HTR-8/SVneo (cell line): ENCODE measurements at regions not wholly inside any gene's neighbourhood (a gene's known extent, or its start where the extent isn't known, plus 50 kb on each side); places are given as distances from the start of the nearest gene placed in this dataset.
"Not testable (repeated sequence)": the region's sequence is repeated elsewhere in the genome, so short reads cannot be mapped to it uniquely, and the experiment has no call there.

Source experiments
- DNase-seq: peaks from one replicate; pipeline ENCODE4 v3.0.0; 2011; ENCODE audit warnings: low spot score, mixed read lengths; ENCODE audit not compliant: insufficient read length
- FAIRE-seq: peaks from 2 replicates; lab custom pipeline; 2011; peaks lifted over from hg19 to GRCh38; lab: Jason Lieb, UNC

GRCh38 chr4:79223993-79224776, 101.7 kb downstream of the NAA11 start:
- DNase-seq, result no peak
- FAIRE-seq, result no peak

DNA sequence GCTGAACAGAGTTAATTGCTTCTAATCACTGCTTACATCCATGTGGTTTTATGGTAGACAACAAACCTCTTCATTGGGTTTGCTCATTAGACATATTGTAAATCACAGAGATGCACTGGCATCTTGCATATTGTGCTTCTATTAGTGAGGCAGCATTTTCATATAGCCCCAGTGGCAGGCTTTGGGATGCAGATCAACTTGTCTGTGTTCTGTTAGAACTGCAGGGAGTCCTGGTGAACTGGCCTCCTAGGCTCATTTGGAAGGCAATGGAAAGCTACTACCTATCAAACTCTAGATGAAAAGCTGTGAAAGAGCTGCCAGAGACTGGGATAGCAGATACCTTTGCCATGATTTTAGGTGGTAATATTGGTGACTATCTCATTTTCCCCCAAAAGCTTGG, 108.8 kb downstream of the NAA11 start:
- no peak for FAIRE-seq
- no peak for DNase-seq

DNA sequence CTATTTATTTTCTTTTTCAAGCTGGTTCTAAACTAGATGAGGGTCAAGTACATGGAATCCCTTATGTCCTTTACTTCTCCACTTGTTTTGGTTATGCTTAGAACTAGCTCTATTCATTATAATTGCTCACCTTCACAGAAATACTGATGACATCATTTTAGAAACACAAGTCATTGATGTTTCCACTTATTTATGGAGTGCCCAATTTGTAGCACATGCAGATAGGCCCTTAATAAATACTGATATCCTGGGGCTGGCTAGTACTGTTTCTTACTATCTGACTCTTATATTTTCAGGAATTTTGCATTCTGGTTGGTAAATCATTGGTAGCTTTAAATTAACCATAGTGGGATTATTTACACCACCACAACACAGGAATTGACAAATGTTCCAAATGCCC, 112.2 kb downstream of the NAA11 start:
- DNase-seq (no peak), FAIRE-seq (no peak)

DNA sequence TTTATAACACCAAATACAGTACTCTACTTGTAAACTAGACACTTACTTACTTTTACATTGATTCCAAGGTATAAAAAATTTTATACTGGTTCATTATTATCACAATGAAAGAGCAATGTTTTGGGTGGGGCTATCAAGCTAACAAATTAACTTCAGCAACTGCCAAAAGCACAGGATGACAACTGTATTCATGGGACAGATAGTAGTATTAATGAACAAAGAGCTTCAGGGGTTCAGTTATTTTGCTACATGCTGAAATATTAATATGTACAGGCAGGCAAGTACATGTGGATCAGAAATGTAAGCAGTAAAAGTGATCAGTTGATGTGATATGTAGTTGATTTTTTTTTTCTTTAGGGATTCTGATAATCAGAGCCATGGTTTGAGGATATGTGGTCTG, 112.9 kb downstream of the NAA11 start:
- DNase-seq (no peak), FAIRE-seq (no peak)

DNA sequence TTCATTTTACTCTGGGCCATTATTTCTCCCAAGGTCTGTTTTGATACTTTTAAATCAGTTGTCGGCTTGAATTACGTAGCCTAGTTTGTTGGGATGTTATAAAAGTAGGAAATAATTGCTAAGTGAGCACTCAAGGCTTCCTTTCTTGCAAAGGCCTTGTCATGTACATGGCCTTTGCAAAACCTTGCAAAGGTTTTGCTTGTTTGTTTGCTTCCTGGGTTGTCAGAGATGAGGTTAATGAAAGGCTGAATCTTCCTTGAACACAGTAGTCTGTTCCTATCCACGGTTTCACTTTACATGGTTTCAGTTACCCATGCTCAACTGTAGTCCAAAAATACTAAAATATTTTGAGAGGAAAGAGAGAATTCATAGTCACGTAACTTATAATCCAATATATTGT, 113.5 kb downstream of the NAA11 start:
- FAIRE-seq, result no peak
- no peak for DNase-seq

DNA sequence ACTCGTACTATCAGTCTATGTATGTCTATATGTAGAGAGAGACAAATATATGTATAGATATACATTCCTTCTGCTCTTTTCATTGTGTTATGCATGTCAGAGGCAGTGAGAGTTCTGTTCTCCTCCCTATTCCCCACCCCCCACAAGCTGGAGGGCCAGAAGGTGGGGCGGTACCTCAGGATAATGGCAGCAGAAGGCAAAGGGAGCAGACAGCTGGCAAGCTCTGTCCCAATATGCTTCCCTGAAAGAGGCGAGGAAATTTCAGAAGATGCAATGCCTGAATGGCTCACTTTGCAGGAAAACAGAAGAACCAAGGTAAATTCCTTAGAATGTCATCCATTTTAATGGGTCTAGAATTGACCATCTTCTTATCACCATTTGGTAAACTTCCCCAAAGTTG, 114.4 kb downstream of the NAA11 start:
- no peak for FAIRE-seq
- no peak for DNase-seq

- no peak for FAIRE-seq
- no peak for DNase-seq
Observed at GRCh38 chr4:79210636-79211049, 115.2 kb downstream of the NAA11 start.

GRCh38 chr4:79209822-79210635, 115.8 kb downstream of the NAA11 start:
- DNase-seq, result no peak
- FAIRE-seq, result no peak

GRCh38 chr4:79209081-79209480, 116.8 kb downstream of the NAA11 start:
- FAIRE-seq (no peak), DNase-seq (no peak)

GRCh38 chr4:79207281-79207680, 118.6 kb downstream of the NAA11 start:
- no peak for FAIRE-seq
- no peak for DNase-seq

DNA sequence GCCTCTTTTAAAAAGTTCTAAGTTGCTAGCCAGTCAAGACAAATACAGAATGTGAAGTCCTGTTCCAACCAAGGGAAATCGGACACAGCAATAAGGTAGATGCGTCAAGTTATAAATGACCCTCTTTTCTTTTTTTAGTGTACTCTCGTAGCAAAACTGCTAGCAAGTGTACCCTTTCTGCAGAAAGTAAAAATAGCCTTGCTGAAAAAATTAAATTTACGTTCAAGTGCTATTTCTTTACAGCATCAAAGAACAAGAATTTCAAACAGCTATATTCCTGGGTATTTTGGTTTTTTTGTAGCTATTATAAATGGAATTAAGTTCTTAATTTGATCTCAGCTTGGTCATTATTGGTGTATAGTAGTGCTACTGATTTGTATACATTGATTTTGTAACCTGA, 119.2 kb downstream of the NAA11 start:
- DNase-seq, result no peak
- FAIRE-seq, result no peak

- no peak for FAIRE-seq
- no peak for DNase-seq
Observed at GRCh38 chr4:79205121-79205520, 120.7 kb downstream of the NAA11 start.

DNA sequence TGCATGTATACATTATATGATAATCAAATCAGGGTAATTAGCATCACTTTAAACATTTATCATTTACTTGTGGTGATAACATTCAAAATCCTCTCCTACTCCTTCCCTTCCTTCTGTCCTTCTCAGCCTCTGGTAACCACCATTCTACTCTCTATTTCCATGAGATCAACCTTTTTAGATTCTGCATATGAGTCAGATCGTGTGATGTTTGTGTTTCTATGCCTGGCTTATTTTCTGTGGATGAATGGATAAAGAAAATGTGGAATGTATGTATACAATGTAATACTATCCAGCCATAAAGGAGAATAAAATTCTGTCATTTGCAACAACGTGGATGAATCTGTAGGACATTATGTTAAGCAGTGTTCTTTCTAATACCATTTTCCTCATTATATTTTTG, 123.9 kb downstream of the NAA11 start:
- no peak for DNase-seq

DNA sequence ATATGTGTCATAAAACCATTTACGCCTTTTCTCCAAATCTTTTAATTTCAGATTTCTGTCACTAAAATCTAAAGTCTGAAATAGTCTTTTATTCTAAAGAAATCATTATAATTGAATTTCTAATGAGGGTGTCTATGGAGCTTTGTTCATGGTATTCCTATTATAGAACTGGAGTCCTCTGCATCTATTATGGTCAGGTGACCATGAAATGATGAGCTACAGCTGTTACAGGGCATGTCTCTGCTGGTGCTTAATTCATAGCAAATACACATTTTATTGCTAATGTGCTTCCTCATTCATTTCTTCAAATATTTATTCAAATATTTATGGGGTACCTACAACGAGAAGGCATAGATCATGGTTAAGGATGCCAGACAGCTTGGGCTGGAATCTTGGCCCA, 126.1 kb downstream of the NAA11 start:
- FAIRE-seq (no peak), DNase-seq (no peak)

More for the DNA sequence above, 123.9 kb downstream of the NAA11 start:
- FAIRE-seq, result no peak

DNA sequence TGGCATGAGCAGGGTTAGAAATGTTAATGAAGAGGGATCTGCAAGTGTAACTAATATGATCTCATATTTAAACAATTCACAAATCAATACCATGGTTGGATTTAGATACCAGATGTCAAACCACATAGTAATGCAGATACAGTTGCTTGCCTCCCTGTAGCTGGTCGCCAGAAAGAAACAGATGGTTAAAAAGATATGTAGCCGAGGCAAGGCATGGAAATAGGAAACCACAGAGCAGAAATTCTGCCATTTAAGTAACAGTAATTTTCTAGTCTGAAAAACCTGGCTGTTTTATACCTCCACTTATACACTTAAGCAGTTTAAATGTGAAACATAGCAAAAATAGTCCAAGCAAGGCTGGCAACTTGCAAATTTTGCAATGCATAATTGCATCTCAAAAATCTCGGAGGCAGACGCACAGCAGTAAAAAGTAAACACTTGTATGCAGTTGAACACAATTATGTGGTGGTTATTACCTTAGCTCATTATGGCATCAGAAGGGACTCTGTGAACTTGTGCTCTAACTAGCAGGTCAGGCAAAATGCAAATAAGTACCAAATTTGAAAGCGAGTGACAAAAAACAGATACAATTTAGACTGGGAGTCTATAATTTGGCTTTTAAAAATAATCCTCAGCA, 126.8 kb downstream of the NAA11 start:
- DNase-seq (no peak), FAIRE-seq (no peak)

- FAIRE-seq, result no peak
- DNase-seq, result no peak
Observed at GRCh38 chr4:79197275-79198009, 128.4 kb downstream of the NAA11 start.

DNA sequence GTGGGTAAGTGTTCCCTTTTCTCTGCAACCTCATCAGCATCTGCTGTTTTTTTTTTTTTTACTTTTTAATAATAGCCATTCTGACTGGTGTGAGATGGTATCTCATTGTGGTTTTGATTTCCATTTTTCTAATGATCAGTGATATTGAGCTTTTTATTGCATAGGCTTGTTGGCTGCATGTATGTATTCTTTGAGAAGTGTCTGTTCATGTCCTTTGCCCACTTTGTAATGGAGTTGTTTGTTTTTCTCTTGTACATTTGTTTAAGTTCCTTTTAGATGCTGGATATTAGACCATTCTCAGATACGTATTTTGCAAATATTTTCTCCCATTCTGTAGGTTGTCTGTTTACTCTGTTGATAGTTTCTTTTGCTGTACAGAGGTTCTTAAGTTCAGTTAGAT, 134.6 kb downstream of the NAA11 start:
- DNase-seq, FAIRE-seq: not testable (repeated sequence)

GRCh38 chr4:79185526-79186045, 140.3 kb downstream of the NAA11 start:
- DNase-seq (no peak), FAIRE-seq (no peak)

DNA sequence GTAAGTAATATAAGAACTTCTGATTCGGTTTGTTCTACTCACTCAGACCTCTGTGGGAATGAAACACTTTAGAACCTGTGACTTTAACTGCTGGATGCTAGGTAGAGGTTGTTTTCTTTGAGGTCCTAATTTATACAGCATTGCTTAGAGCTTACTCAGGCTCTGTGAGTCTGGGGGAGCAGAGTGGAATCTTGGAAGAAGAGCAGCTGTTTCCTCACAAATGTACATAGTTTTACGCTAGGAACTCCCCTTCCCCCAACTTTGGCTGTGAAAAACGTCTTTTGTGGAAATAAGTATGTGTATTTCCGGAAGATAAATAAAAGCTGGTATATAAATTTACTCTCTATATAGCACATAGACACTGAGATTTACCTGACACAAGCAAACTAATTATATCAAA, 141.4 kb downstream of the NAA11 start:
- FAIRE-seq (no peak), DNase-seq (no peak)

DNA sequence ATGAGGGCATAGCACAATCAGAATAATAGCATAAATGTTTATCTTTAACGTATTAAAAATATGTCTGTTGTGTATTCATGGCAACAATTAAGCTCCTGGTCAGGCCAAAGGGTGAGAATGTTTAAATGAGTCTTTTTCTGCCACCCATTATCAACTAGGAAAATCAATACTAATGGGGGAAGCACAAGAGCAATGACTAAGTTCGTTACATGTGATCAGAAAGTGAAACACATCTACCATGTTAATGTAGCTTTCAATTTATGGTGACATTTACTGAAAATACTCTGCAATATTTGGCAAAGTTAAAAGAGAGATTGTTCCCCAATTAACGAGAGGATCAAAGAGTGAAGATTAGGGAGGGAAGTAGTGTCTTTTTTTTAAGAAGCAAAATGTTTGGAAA, 143.7 kb downstream of the NAA11 start:
- no peak for FAIRE-seq
- DNase-seq, result no peak
